Mesothelial cell of epicardium (in vitro differentiated cells): ENCODE measurements at regions not wholly inside any gene's neighbourhood (a gene's known extent, or its start where the extent isn't known, plus 50 kb on each side); places are given as distances from the start of the nearest gene placed in this dataset.
A peak's percentile ranks its signal among the peaks of the same experiment; 100 is the strongest.

Source experiments
- DNase-seq, 2 experiments: peaks; one replicate each; pipeline ENCODE4 v3.0.0; 2021; ENCODE audit warnings: low spot score in 2 of 2; ENCODE audit not compliant: unreplicated experiment in 2 of 2
- H3K27ac Mint-ChIP-seq: 2 replicates; pipeline ENCODE4 v1.8.0; 2021; ENCODE audit warnings: mixed read lengths
- H3K27me3 Mint-ChIP-seq: 2 replicates; pipeline ENCODE4 v1.8.0; 2021; ENCODE audit warnings: low read depth, mixed read lengths
- H3K36me3 Mint-ChIP-seq: 2 replicates; pipeline ENCODE4 v1.8.0; 2021; ENCODE audit warnings: mixed read lengths
- H3K4me1 Mint-ChIP-seq: 2 replicates; pipeline ENCODE4 v1.8.0; 2021; ENCODE audit warnings: mixed read lengths
- H3K4me3 Mint-ChIP-seq: 2 replicates; pipeline ENCODE4 v1.8.0; 2021; ENCODE audit warnings: mild to moderate bottlenecking, moderate library complexity, mixed read lengths
- H3K9me3 Mint-ChIP-seq: 2 replicates; pipeline ENCODE4 v1.8.0; 2021; ENCODE audit warnings: mixed read lengths
- CTCF ChIP-seq: fragments of 200-600 bp; sonication (generic); IDR thresholded peaks from one replicate; pipeline ENCODE4 v1.5.0; 2021; ENCODE audit warnings: antibody characterized with exemption; ENCODE audit not compliant: unreplicated experiment

- H3K27ac Mint-ChIP-seq, result no peak overlapping the region
- DNase-seq, result no peak
- no peak overlapping the region for H3K4me3 Mint-ChIP-seq
- H3K36me3 Mint-ChIP-seq, result peaks cover 2% of the 10 kb centered on the region
- no peak for TF ChIP-seq CTCF
- H3K9me3 Mint-ChIP-seq, result peaks cover 16% of the 10 kb centered on the region
- no peaks in the 10 kb centered on the region for H3K27me3 Mint-ChIP-seq
- peaks cover 5% of the 10 kb centered on the region for H3K4me1 Mint-ChIP-seq
Observed at GRCh38 chr7:46681865-46682503, 760.9 kb upstream of the IGFBP3 start.

GRCh38 chr7:46680147-46680546 is 759.1 kb upstream of the IGFBP3 start:
- Mint-ChIP-seq H3K4me1 (peaks cover 13% of the 10 kb centered on the region), H3K9me3 (peaks cover 7% of the 10 kb centered on the region), H3K27me3 (no peaks in the 10 kb centered on the region), H3K4me3 (no peak overlapping the region), H3K36me3 (no peaks in the 10 kb centered on the region), H3K27ac (no peak overlapping the region)
- DNase-seq, result no peak
- no peak for TF ChIP-seq CTCF

GRCh38 chr7:46679671-46680070 is 758.6 kb upstream of the IGFBP3 start:
- H3K4me1 Mint-ChIP-seq, result peaks cover 13% of the 10 kb centered on the region
- no peaks in the 10 kb centered on the region for H3K36me3 Mint-ChIP-seq
- peaks cover 7% of the 10 kb centered on the region for H3K9me3 Mint-ChIP-seq
- H3K4me3 Mint-ChIP-seq, result no peak overlapping the region
- no peak for DNase-seq
- H3K27me3 Mint-ChIP-seq, result no peaks in the 10 kb centered on the region
- no peak overlapping the region for H3K27ac Mint-ChIP-seq
- no peak for TF ChIP-seq CTCF

- no peak overlapping the region for H3K27ac Mint-ChIP-seq
- H3K27me3 Mint-ChIP-seq, result no peaks in the 10 kb centered on the region
- peaks cover 7% of the 10 kb centered on the region for H3K9me3 Mint-ChIP-seq
- no peak for DNase-seq
- H3K4me3 Mint-ChIP-seq, result no peak overlapping the region
- H3K4me1 Mint-ChIP-seq, result peaks cover 13% of the 10 kb centered on the region
- H3K36me3 Mint-ChIP-seq, result no peaks in the 10 kb centered on the region
- TF ChIP-seq CTCF, result no peak
Observed at GRCh38 chr7:46678421-46678820, 757.3 kb upstream of the IGFBP3 start.

- no peak overlapping the region for H3K4me3 Mint-ChIP-seq
- H3K36me3 Mint-ChIP-seq, result peaks cover 2% of the 10 kb centered on the region
- peaks cover 7% of the 10 kb centered on the region for H3K9me3 Mint-ChIP-seq
- no peak for DNase-seq
- TF ChIP-seq CTCF, result no peak
- H3K4me1 Mint-ChIP-seq, result peaks cover 27% of the 10 kb centered on the region
- no peaks in the 10 kb centered on the region for H3K27me3 Mint-ChIP-seq
- no peak overlapping the region for H3K27ac Mint-ChIP-seq
Observed at GRCh38 chr7:46675456-46675855, 754.4 kb upstream of the IGFBP3 start.

GRCh38 chr7:46672861-46673260 is 751.8 kb upstream of the IGFBP3 start:
- H3K9me3 Mint-ChIP-seq, result peaks cover 9% of the 10 kb centered on the region
- no peak for TF ChIP-seq CTCF
- H3K27me3 Mint-ChIP-seq, result no peaks in the 10 kb centered on the region
- DNase-seq, result no peak
- peaks cover 24% of the 10 kb centered on the region for H3K4me1 Mint-ChIP-seq
- H3K4me3 Mint-ChIP-seq, result no peak overlapping the region
- H3K36me3 Mint-ChIP-seq, result peaks cover 2% of the 10 kb centered on the region
- peak overlapping the region; percentile 59 for H3K27ac Mint-ChIP-seq
